Fibroblast of lung (primary cell): ENCODE measurements at regions not wholly inside any gene's neighbourhood (a gene's known extent, or its start where the extent isn't known, plus 50 kb on each side); places are given as distances from the start of the nearest gene placed in this dataset.

Source experiments
- EZH2 ChIP-seq: IDR thresholded peaks from 2 replicates; pipeline ENCODE4 v1.5.1; 2012; ENCODE audit warnings: low read length, control low read depth, mild to moderate bottlenecking; ENCODE audit errors: missing control alignments
- TF ChIP-seq, protein P1 (sequence below), 2 donors: IDR thresholded peaks in 1 of 2; conservative IDR thresholded peaks in 1 of 2; 1 replicate in 1 of 2; 2 replicates in 1 of 2; pipeline ENCODE4 v1.5.1; 2011 to 2012; ENCODE audit warnings: low read length in 2 of 2, control low read depth in 1 of 2, inconsistent platforms in 1 of 2, low read depth in 1 of 2, mild to moderate bottlenecking in 1 of 2

- TF ChIP-seq EZH2: no peak
- TF ChIP-seq, protein P1, sequence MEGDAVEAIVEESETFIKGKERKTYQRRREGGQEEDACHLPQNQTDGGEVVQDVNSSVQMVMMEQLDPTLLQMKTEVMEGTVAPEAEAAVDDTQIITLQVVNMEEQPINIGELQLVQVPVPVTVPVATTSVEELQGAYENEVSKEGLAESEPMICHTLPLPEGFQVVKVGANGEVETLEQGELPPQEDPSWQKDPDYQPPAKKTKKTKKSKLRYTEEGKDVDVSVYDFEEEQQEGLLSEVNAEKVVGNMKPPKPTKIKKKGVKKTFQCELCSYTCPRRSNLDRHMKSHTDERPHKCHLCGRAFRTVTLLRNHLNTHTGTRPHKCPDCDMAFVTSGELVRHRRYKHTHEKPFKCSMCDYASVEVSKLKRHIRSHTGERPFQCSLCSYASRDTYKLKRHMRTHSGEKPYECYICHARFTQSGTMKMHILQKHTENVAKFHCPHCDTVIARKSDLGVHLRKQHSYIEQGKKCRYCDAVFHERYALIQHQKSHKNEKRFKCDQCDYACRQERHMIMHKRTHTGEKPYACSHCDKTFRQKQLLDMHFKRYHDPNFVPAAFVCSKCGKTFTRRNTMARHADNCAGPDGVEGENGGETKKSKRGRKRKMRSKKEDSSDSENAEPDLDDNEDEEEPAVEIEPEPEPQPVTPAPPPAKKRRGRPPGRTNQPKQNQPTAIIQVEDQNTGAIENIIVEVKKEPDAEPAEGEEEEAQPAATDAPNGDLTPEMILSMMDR (conservative IDR thresholded peaks at IDR 0.05 in 1 of 2, IDR thresholded peaks at IDR 0.05 in 1 of 2; ENCODE audit: low read depth in 1 of 2, low read length in 2 of 2): no peak
Measured at GRCh38 chr10:130396044-130396443, 259.9 kb downstream of the GLRX3 start.
